ENCODE measurements at regions not wholly inside any gene's neighbourhood (a gene's known extent, or its start where the extent isn't known, plus 50 kb on each side); places are given as distances from the start of the nearest gene placed in this dataset.

- no peak overlapping the region for H3K4me3 Mint-ChIP-seq
- no peak for ATAC-seq
Measured at GRCh38 chr14:28931999-28932398, 165.4 kb downstream of the FOXG1 start.

DNA sequence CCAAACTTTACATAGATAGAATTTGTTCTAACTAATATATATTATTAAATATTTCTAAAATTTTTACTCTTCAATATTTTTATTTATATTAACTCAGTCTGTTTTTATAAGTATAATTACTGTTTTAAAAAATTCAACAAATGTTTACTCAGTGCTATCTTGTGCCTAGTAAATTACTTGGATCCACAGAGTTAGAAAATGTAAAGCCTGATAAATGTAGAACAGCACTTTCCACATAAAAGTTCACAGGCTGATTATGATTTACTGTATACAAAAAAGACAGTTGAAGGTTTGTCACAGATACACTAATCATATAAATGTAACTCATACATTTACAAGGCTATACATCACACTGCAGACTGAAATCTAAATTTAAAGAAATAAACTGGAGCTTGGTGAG, 170.0 kb downstream of the FOXG1 start:
- no peak overlapping the region for H3K27ac Mint-ChIP-seq
- POLR2A ChIA-PET: no interaction called here
- no peak for TF ChIP-seq PRRX2 (CRISPR knock-in tag; IDR thresholded peaks at IDR 0.05)
- TF ChIP-seq, protein P1, sequence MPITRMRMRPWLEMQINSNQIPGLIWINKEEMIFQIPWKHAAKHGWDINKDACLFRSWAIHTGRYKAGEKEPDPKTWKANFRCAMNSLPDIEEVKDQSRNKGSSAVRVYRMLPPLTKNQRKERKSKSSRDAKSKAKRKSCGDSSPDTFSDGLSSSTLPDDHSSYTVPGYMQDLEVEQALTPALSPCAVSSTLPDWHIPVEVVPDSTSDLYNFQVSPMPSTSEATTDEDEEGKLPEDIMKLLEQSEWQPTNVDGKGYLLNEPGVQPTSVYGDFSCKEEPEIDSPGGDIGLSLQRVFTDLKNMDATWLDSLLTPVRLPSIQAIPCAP (CRISPR knock-in tag; IDR thresholded peaks at IDR 0.05): no peak
- TF ChIP-seq NR2C2 (CRISPR knock-in tag; IDR thresholded peaks at IDR 0.05): no peak
- TF ChIP-seq FOXP1 (CRISPR knock-in tag; IDR thresholded peaks at IDR 0.05; ENCODE audit: borderline replicate concordance): no peak
- no peaks in the 10 kb centered on the region for H3K4me1 Mint-ChIP-seq
- no peak overlapping the region for H3K4me3 Mint-ChIP-seq
- peaks cover 38% of the 10 kb centered on the region for H3K9me3 Mint-ChIP-seq
- no peak for DNase-seq (ENCODE audit: low spot score)
- CTCF ChIA-PET: no interaction called here
- H3K36me3 Mint-ChIP-seq: peaks cover 14% of the 10 kb centered on the region
- peaks cover 8% of the 10 kb centered on the region; the same call in 1 of the 2 replicates for H3K27me3 Mint-ChIP-seq (ENCODE audit: low read depth)
- no peak for ATAC-seq

More at GRCh38 chr14:28931999-28932398, 165.4 kb downstream of the FOXG1 start:
- Mint-ChIP-seq H3K4me1 (no peaks in the 10 kb centered on the region), H3K27me3 (ENCODE audit: low read depth) (peaks cover 6% of the 10 kb centered on the region; the same call in 1 of the 2 replicates), H3K27ac (no peak overlapping the region), H3K36me3 (peaks cover 11% of the 10 kb centered on the region; the same call in 1 of the 2 replicates), H3K9me3 (peaks cover 26% of the 10 kb centered on the region)
- TF ChIP-seq PRRX2 (CRISPR knock-in tag; IDR thresholded peaks at IDR 0.05) (no peak), EMX1 (CRISPR knock-in tag; IDR thresholded peaks at IDR 0.05) (no peak), GRHL2 (CRISPR knock-in tag; IDR thresholded peaks at IDR 0.05; ENCODE audit: insufficient replicate concordance, severe bottlenecking) (no peak), ZNF232 (CRISPR knock-in tag; IDR thresholded peaks at IDR 0.05) (no peak), JAZF1 (CRISPR knock-in tag; IDR thresholded peaks at IDR 0.05) (no peak), SP1 (CRISPR knock-in tag; conservative IDR thresholded peaks at IDR 0.05) (no peak), SMAD3 (CRISPR knock-in tag; IDR thresholded peaks at IDR 0.05; ENCODE audit: borderline replicate concordance) (no peak), KAT7 (CRISPR knock-in tag; IDR thresholded peaks at IDR 0.05; ENCODE audit: borderline replicate concordance) (no peak)
- TF ChIP-seq, protein P2, sequence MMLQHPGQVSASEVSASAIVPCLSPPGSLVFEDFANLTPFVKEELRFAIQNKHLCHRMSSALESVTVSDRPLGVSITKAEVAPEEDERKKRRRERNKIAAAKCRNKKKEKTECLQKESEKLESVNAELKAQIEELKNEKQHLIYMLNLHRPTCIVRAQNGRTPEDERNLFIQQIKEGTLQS (CRISPR knock-in tag; conservative IDR thresholded peaks at IDR 0.05): no peak
- TF ChIP-seq, protein P3, sequence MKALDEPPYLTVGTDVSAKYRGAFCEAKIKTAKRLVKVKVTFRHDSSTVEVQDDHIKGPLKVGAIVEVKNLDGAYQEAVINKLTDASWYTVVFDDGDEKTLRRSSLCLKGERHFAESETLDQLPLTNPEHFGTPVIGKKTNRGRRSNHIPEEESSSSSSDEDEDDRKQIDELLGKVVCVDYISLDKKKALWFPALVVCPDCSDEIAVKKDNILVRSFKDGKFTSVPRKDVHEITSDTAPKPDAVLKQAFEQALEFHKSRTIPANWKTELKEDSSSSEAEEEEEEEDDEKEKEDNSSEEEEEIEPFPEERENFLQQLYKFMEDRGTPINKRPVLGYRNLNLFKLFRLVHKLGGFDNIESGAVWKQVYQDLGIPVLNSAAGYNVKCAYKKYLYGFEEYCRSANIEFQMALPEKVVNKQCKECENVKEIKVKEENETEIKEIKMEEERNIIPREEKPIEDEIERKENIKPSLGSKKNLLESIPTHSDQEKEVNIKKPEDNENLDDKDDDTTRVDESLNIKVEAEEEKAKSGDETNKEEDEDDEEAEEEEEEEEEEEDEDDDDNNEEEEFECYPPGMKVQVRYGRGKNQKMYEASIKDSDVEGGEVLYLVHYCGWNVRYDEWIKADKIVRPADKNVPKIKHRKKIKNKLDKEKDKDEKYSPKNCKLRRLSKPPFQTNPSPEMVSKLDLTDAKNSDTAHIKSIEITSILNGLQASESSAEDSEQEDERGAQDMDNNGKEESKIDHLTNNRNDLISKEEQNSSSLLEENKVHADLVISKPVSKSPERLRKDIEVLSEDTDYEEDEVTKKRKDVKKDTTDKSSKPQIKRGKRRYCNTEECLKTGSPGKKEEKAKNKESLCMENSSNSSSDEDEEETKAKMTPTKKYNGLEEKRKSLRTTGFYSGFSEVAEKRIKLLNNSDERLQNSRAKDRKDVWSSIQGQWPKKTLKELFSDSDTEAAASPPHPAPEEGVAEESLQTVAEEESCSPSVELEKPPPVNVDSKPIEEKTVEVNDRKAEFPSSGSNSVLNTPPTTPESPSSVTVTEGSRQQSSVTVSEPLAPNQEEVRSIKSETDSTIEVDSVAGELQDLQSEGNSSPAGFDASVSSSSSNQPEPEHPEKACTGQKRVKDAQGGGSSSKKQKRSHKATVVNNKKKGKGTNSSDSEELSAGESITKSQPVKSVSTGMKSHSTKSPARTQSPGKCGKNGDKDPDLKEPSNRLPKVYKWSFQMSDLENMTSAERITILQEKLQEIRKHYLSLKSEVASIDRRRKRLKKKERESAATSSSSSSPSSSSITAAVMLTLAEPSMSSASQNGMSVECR (CRISPR knock-in tag; IDR thresholded peaks at IDR 0.05; ENCODE audit: borderline replicate concordance): no peak
- no peak for DNase-seq (ENCODE audit: low spot score)
- ChIA-PET CTCF (no interaction called here), POLR2A (no interaction called here)

DNA sequence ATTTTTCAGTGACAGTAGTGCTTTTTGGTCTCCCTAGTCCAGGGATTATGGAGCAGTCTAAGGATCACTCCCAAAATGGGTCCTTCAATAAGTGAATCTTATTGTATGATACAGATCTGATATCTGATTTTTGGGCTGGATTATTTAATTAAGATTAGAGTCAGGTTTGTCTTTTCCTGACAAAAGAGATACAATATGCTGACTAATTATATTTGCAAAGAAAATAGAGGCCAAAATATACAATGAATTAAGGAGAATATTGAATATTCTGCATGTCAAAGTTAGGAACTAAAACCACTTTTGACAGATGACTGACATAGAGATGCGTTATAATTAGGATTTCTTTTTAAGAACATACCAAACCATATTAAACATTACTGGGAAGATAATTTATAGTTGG, 175.2 kb downstream of the FOXG1 start:
- DNase-seq (ENCODE audit: low spot score): no peak
- CTCF ChIA-PET: no interaction called here
- H3K9me3 Mint-ChIP-seq: peaks cover 12% of the 10 kb centered on the region

More for the DNA sequence above, 175.2 kb downstream of the FOXG1 start:
- Mint-ChIP-seq H3K27ac (no peak overlapping the region), H3K4me3 (no peak overlapping the region), H3K27me3 (ENCODE audit: low read depth) (0 out of 2 replicates have a peak, but pooled peaks cover 3% of the 10 kb centered on the region), H3K36me3 (peaks cover 3% of the 10 kb centered on the region; the same call in 1 of the 2 replicates), H3K4me1 (no peaks in the 10 kb centered on the region)
- no peak for TF ChIP-seq GTF2I (CRISPR knock-in tag; conservative IDR thresholded peaks at IDR 0.05)
- TF ChIP-seq TEAD4 (CRISPR knock-in tag; IDR thresholded peaks at IDR 0.05): no peak
- no peak for TF ChIP-seq CREB1 (CRISPR knock-in tag; IDR thresholded peaks at IDR 0.05)
- no peak for TF ChIP-seq NFE2L1 (CRISPR knock-in tag; IDR thresholded peaks at IDR 0.05)
- TF ChIP-seq KAT7 (CRISPR knock-in tag; IDR thresholded peaks at IDR 0.05; ENCODE audit: borderline replicate concordance): no peak
- TF ChIP-seq ATF1 (CRISPR knock-in tag; IDR thresholded peaks at IDR 0.05): no peak
- TF ChIP-seq ZBTB43 (CRISPR knock-in tag; IDR thresholded peaks at IDR 0.05): no peak
- TF ChIP-seq HMGXB4 (CRISPR knock-in tag; IDR thresholded peaks at IDR 0.05): no peak
- TF ChIP-seq ZNF232 (CRISPR knock-in tag; IDR thresholded peaks at IDR 0.05): no peak
- no peak for TF ChIP-seq CBFB (CRISPR knock-in tag; IDR thresholded peaks at IDR 0.05; ENCODE audit: low read depth)
- no peak for TF ChIP-seq ZNF138 (CRISPR knock-in tag; conservative IDR thresholded peaks at IDR 0.05)
- TF ChIP-seq SMAD3 (CRISPR knock-in tag; IDR thresholded peaks at IDR 0.05; ENCODE audit: borderline replicate concordance): no peak
- TF ChIP-seq ETV6 (CRISPR knock-in tag; IDR thresholded peaks at IDR 0.05): no peak
- TF ChIP-seq, protein P4, sequence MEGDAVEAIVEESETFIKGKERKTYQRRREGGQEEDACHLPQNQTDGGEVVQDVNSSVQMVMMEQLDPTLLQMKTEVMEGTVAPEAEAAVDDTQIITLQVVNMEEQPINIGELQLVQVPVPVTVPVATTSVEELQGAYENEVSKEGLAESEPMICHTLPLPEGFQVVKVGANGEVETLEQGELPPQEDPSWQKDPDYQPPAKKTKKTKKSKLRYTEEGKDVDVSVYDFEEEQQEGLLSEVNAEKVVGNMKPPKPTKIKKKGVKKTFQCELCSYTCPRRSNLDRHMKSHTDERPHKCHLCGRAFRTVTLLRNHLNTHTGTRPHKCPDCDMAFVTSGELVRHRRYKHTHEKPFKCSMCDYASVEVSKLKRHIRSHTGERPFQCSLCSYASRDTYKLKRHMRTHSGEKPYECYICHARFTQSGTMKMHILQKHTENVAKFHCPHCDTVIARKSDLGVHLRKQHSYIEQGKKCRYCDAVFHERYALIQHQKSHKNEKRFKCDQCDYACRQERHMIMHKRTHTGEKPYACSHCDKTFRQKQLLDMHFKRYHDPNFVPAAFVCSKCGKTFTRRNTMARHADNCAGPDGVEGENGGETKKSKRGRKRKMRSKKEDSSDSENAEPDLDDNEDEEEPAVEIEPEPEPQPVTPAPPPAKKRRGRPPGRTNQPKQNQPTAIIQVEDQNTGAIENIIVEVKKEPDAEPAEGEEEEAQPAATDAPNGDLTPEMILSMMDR (IDR thresholded peaks at IDR 0.05): no peak
- ATAC-seq: no peak
- POLR2A ChIA-PET: no interaction called here

Measured in WTC11 (cell line).